GM23338 (cell line): ENCODE measurements at regions not wholly inside any gene's neighbourhood (a gene's known extent, or its start where the extent isn't known, plus 50 kb on each side); places are given as distances from the start of the nearest gene placed in this dataset.

Experiments used
- ATAC-seq: fragments of 200-7000 bp; cut with Tn5 transposase; 3 replicates; pipeline ENCODE4 v1.9.1; 2020
- DNase-seq: peaks from one replicate; pipeline ENCODE4 v3.0.0-alpha.2; 2015; ENCODE audit warnings: low spot score
- H2AFZ ChIP-seq: fragments of 200-600 bp; sonication (generic); 2 replicates; pipeline ENCODE4 v1.8.0; 2016; ENCODE audit warnings: antibody characterized with exemption, mild to moderate bottlenecking, moderate library complexity
- H3F3A ChIP-seq: fragments of 200-600 bp; sonication (generic); replicated peaks from 2 replicates; pipeline ENCODE4 v1.8.0; 2017; ENCODE audit warnings: antibody characterized with exemption, mixed run types, low read depth
- H3K27ac ChIP-seq: fragments of 200-600 bp; sonication (generic); 2 replicates; pipeline ENCODE4 v1.6.1; 2016; ENCODE audit warnings: low read depth
- H3K27me3 ChIP-seq: fragments of 200-600 bp; sonication (generic); 2 replicates; pipeline ENCODE4 v1.8.0; 2016; ENCODE audit warnings: mild to moderate bottlenecking, mixed run types, moderate library complexity; ENCODE audit not compliant: insufficient read depth
- H3K36me3 ChIP-seq: fragments of 200-600 bp; sonication (generic); 2 replicates; pipeline ENCODE4 v1.8.0; 2016; ENCODE audit warnings: mild to moderate bottlenecking; ENCODE audit not compliant: insufficient read depth
- H3K4me1 ChIP-seq: fragments of 200-600 bp; sonication (generic); 2 replicates; pipeline ENCODE4 v1.8.0; 2016; ENCODE audit warnings: mild to moderate bottlenecking, moderate library complexity; ENCODE audit not compliant: insufficient read depth
- H3K4me2 ChIP-seq: fragments of 200-600 bp; sonication (generic); 2 replicates; pipeline ENCODE4 v1.7.1; 2017; ENCODE audit warnings: mixed run types
- H3K4me3 ChIP-seq: fragments of 200-600 bp; sonication (generic); 2 replicates; pipeline ENCODE4 v1.6.1; 2016; ENCODE audit warnings: mixed run types
- H3K79me2 ChIP-seq: fragments of 200-600 bp; sonication (generic); replicated peaks from 2 replicates; pipeline ENCODE4 v1.8.0; 2017; ENCODE audit warnings: mild to moderate bottlenecking; ENCODE audit not compliant: insufficient read depth
- H3K9me2 ChIP-seq: fragments of 200-600 bp; sonication (generic); 2 replicates; pipeline ENCODE4 v1.8.0; 2017; ENCODE audit not compliant: insufficient read depth
- H4K20me1 ChIP-seq: fragments of 200-600 bp; sonication (generic); replicated peaks from 2 replicates; pipeline ENCODE4 v1.8.0; 2017; ENCODE audit warnings: mild to moderate bottlenecking; ENCODE audit not compliant: insufficient read depth
- H3K27ac Mint-ChIP-seq: 2 replicates; pipeline ENCODE4 v1.8.0; 2020; ENCODE audit warnings: inconsistent platforms, mild to moderate bottlenecking, moderate library complexity, mixed read lengths
- H3K27me3 Mint-ChIP-seq: 3 replicates; pipeline ENCODE4 v1.8.0; 2022; ENCODE audit warnings: low read depth, mild to moderate bottlenecking, moderate library complexity, mixed read lengths, inconsistent platforms; ENCODE audit not compliant: insufficient read depth, poor library complexity
- H3K36me3 Mint-ChIP-seq: 3 replicates; pipeline ENCODE4 v1.8.0; 2021; ENCODE audit warnings: low read depth, mild to moderate bottlenecking, inconsistent platforms, moderate library complexity, mixed read lengths
- H3K4me1 Mint-ChIP-seq: 3 replicates; pipeline ENCODE4 v1.8.0; 2020; ENCODE audit warnings: mild to moderate bottlenecking, inconsistent platforms, mixed read lengths
- H3K4me3 Mint-ChIP-seq: 3 replicates; pipeline ENCODE4 v1.8.0; 2021; ENCODE audit warnings: moderate library complexity, mild to moderate bottlenecking, inconsistent platforms, mixed read lengths
- H3K9me3 Mint-ChIP-seq: 3 replicates; pipeline ENCODE4 v1.8.0; 2020; ENCODE audit warnings: moderate library complexity, mild to moderate bottlenecking, inconsistent platforms, mixed read lengths
- CREB1 ChIP-seq: fragments of 250-450 bp; sonication (Bioruptor Pico); IDR thresholded peaks from 2 replicates; pipeline ENCODE4 v1.5.0; 2020; ENCODE audit warnings: low read depth, mild to moderate bottlenecking, moderate library complexity
- EZH2 ChIP-seq: fragments of 200-600 bp; sonication (generic); IDR thresholded peaks from one replicate; pipeline ENCODE4 v1.8.0; 2017; ENCODE audit warnings: antibody characterized with exemption, mild to moderate bottlenecking, low read depth; ENCODE audit not compliant: unreplicated experiment
- JUNB ChIP-seq: IDR thresholded peaks from one replicate; pipeline ENCODE4 v1.6.1; 2016; ENCODE audit warnings: antibody characterized with exemption; ENCODE audit not compliant: unreplicated experiment
- POLR2AphosphoS5 ChIP-seq: IDR thresholded peaks from 2 replicates; pipeline ENCODE4 v1.6.1; 2016; ENCODE audit warnings: antibody characterized with exemption, low read depth
- STAT1 ChIP-seq: IDR thresholded peaks from one replicate; pipeline ENCODE4 v1.6.1; 2016; ENCODE audit warnings: antibody characterized with exemption; ENCODE audit not compliant: unreplicated experiment
- ZNF331 ChIP-seq: fragments of 250-450 bp; sonication (Bioruptor Pico); IDR thresholded peaks from 2 replicates; pipeline ENCODE4 v1.5.0; 2020; ENCODE audit warnings: low read depth, mild to moderate bottlenecking, moderate library complexity
- TF ChIP-seq, protein P1 (sequence below): IDR thresholded peaks from one replicate; pipeline ENCODE4 v1.6.1; 2018; ENCODE audit warnings: antibody characterized with exemption; ENCODE audit not compliant: unreplicated experiment
- TF ChIP-seq, protein P2 (sequence below), 2 experiments: fragments of 200-600 bp in 1 of 2; sonication (generic) in 1 of 2; conservative IDR thresholded peaks; 2 replicates each; pipeline versions ENCODE4 v1.5.1 to v1.6.1; 2016 to 2017; ENCODE audit warnings: antibody characterized with exemption in 2 of 2, low read depth in 2 of 2, mild to moderate bottlenecking in 2 of 2, moderate library complexity in 1 of 2

DNA sequence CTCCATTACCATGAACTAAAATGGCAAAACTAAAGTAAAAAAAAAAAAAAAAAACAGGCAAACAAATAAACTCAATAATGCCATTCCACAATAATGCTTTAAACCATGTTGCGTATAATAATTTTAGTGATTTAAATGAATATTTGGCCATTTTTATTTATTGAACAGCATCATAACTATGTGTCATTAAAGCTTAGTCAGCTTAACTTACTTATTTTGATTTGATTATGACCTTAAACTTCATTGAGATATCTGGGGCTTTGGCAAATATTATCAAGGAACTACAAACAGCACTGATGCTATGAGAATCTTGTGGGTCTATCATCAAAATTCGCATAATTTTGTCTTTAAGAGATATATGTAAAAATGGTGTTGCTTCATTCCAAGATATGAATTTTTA is 1610.3 kb upstream of the NUDT12 start:
- peaks cover 2% of the 10 kb centered on the region for H3K4me1 Mint-ChIP-seq
- peaks cover 3% of the 10 kb centered on the region; the same call in 1 of the 3 replicates for H3K36me3 Mint-ChIP-seq
- Histone ChIP-seq H4K20me1 (no peaks in the 10 kb centered on the region), H3K4me2 (no peak overlapping the region), H3K4me1 (peaks cover 8% of the 10 kb centered on the region; the same call in 1 of the 2 replicates), H3K36me3 (no peaks in the 10 kb centered on the region), H3K9me2 (0 out of 2 replicates have a peak, but pooled peaks cover 7% of the 10 kb centered on the region), H3K27ac (no peak overlapping the region), H2AFZ (no peak overlapping the region), H3F3A (no peaks in the 10 kb centered on the region), H3K79me2 (no peaks in the 10 kb centered on the region), H3K4me3 (no peak overlapping the region), H3K27me3 (no peaks in the 10 kb centered on the region)
- DNase-seq, result no peak
- no peak overlapping the region for H3K27ac Mint-ChIP-seq
- TF ChIP-seq STAT1 (no peak), EZH2 (no peak), JUNB (no peak), ZNF331 (CRISPR knock-in tag) (no peak), POLR2AphosphoS5 (no peak)
- TF ChIP-seq, protein P1, sequence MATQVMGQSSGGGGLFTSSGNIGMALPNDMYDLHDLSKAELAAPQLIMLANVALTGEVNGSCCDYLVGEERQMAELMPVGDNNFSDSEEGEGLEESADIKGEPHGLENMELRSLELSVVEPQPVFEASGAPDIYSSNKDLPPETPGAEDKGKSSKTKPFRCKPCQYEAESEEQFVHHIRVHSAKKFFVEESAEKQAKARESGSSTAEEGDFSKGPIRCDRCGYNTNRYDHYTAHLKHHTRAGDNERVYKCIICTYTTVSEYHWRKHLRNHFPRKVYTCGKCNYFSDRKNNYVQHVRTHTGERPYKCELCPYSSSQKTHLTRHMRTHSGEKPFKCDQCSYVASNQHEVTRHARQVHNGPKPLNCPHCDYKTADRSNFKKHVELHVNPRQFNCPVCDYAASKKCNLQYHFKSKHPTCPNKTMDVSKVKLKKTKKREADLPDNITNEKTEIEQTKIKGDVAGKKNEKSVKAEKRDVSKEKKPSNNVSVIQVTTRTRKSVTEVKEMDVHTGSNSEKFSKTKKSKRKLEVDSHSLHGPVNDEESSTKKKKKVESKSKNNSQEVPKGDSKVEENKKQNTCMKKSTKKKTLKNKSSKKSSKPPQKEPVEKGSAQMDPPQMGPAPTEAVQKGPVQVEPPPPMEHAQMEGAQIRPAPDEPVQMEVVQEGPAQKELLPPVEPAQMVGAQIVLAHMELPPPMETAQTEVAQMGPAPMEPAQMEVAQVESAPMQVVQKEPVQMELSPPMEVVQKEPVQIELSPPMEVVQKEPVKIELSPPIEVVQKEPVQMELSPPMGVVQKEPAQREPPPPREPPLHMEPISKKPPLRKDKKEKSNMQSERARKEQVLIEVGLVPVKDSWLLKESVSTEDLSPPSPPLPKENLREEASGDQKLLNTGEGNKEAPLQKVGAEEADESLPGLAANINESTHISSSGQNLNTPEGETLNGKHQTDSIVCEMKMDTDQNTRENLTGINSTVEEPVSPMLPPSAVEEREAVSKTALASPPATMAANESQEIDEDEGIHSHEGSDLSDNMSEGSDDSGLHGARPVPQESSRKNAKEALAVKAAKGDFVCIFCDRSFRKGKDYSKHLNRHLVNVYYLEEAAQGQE, result no peak
- no peak for ATAC-seq
- H3K27me3 Mint-ChIP-seq, result no peaks in the 10 kb centered on the region
- H3K4me3 Mint-ChIP-seq, result no peak overlapping the region
- peaks cover 3% of the 10 kb centered on the region; the same call in 2 of the 3 replicates for H3K9me3 Mint-ChIP-seq

DNA sequence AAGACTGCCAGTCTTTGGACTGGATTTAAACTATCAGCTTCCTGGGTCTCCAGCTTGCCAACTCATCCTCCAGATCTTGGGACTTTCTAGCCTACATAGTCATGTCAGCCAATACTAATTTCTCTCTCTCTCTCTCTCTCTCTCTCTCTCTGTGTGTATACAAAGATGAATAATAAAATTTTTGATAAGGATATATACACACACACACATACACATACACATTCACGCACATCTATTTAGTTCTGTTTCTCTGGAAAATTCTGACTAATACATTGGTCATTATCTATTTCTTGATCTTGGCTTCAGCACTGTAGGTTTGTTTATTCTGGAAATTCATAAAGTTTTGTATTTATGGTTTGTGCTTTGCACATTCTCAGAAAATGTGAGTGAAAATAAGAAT is 1606.2 kb upstream of the NUDT12 start:
- Mint-ChIP-seq H3K4me3 (no peak overlapping the region), H3K36me3 (peaks cover 9% of the 10 kb centered on the region; the same call in 2 of the 3 replicates), H3K27ac (no peak overlapping the region), H3K27me3 (no peaks in the 10 kb centered on the region), H3K4me1 (peaks cover 7% of the 10 kb centered on the region), H3K9me3 (peaks cover 7% of the 10 kb centered on the region)
- DNase-seq (no peak), ATAC-seq (no peak)
- Histone ChIP-seq H3K27me3 (no peaks in the 10 kb centered on the region), H3F3A (no peaks in the 10 kb centered on the region), H3K9me2 (0 out of 2 replicates have a peak, but pooled peaks cover 10% of the 10 kb centered on the region), H3K4me2 (no peak overlapping the region), H3K79me2 (no peaks in the 10 kb centered on the region), H3K4me1 (peaks cover 9% of the 10 kb centered on the region; the same call in 1 of the 2 replicates), H3K36me3 (no peaks in the 10 kb centered on the region), H3K4me3 (no peak overlapping the region), H3K27ac (no peak overlapping the region), H4K20me1 (no peaks in the 10 kb centered on the region), H2AFZ (no peak overlapping the region)
- TF ChIP-seq, protein P1, result no peak
- TF ChIP-seq, protein P2, sequence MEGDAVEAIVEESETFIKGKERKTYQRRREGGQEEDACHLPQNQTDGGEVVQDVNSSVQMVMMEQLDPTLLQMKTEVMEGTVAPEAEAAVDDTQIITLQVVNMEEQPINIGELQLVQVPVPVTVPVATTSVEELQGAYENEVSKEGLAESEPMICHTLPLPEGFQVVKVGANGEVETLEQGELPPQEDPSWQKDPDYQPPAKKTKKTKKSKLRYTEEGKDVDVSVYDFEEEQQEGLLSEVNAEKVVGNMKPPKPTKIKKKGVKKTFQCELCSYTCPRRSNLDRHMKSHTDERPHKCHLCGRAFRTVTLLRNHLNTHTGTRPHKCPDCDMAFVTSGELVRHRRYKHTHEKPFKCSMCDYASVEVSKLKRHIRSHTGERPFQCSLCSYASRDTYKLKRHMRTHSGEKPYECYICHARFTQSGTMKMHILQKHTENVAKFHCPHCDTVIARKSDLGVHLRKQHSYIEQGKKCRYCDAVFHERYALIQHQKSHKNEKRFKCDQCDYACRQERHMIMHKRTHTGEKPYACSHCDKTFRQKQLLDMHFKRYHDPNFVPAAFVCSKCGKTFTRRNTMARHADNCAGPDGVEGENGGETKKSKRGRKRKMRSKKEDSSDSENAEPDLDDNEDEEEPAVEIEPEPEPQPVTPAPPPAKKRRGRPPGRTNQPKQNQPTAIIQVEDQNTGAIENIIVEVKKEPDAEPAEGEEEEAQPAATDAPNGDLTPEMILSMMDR (conservative IDR thresholded peaks at IDR 0.05; ENCODE audit: low read depth in 2 of 2), result no peak
- TF ChIP-seq JUNB, result no peak
- no peak for TF ChIP-seq CREB1 (CRISPR knock-in tag)
